ENCODE measurements at regions not wholly inside any gene's neighbourhood (a gene's known extent, or its start where the extent isn't known, plus 50 kb on each side); places are given as distances from the start of the nearest gene placed in this dataset.

- H3K4me3 ChIP-seq, result no peak overlapping the region
- no peak for TF ChIP-seq CTCF (IDR thresholded peaks at IDR 0.05)
- intact Hi-C loops (cut with DNase I), result no loop called here
- DNase-seq, result no peak
- no peaks in the 10 kb centered on the region for H3K27me3 ChIP-seq
- no peak for ATAC-seq
- no peaks in the 10 kb centered on the region for H3K36me3 ChIP-seq
- H3K4me1 ChIP-seq, result no peaks in the 10 kb centered on the region
- H3K9me3 ChIP-seq, result no peaks in the 10 kb centered on the region
- no peak overlapping the region for H3K27ac ChIP-seq
These were observed 538.0 kb downstream of the LTN1 start for GRCh38 chr21:28454564-28455252.

- Histone ChIP-seq H3K27me3 (no peaks in the 10 kb centered on the region), H3K27ac (no peak overlapping the region), H3K9me3 (no peaks in the 10 kb centered on the region), H3K4me1 (no peaks in the 10 kb centered on the region), H3K4me3 (no peak overlapping the region), H3K36me3 (no peaks in the 10 kb centered on the region)
- no peak for DNase-seq
- no peak for ATAC-seq
- intact Hi-C loops (cut with DNase I), result no loop called here
- no peak for TF ChIP-seq CTCF (IDR thresholded peaks at IDR 0.05)
These were observed 545.2 kb downstream of the LTN1 start for GRCh38 chr21:28447462-28447861.

- intact Hi-C loops (cut with DNase I), result no loop called here
- ATAC-seq (no peak), DNase-seq (no peak)
- Histone ChIP-seq H3K27ac (no peak overlapping the region), H3K36me3 (no peaks in the 10 kb centered on the region), H3K27me3 (no peaks in the 10 kb centered on the region), H3K9me3 (no peaks in the 10 kb centered on the region), H3K4me1 (no peaks in the 10 kb centered on the region), H3K4me3 (no peak overlapping the region)
- no peak for TF ChIP-seq CTCF (IDR thresholded peaks at IDR 0.05)
These were observed 547.4 kb downstream of the LTN1 start for GRCh38 chr21:28445141-28445830.

- H3K27me3 ChIP-seq, result no peaks in the 10 kb centered on the region
- H3K4me1 ChIP-seq, result no peaks in the 10 kb centered on the region
- TF ChIP-seq CTCF (IDR thresholded peaks at IDR 0.05), result no peak
- H3K4me3 ChIP-seq, result no peak overlapping the region
- H3K36me3 ChIP-seq, result no peaks in the 10 kb centered on the region
- no peaks in the 10 kb centered on the region for H3K9me3 ChIP-seq
- no peak for ATAC-seq
- DNase-seq, result no peak
- H3K27ac ChIP-seq, result no peak overlapping the region
- intact Hi-C loops (cut with DNase I), result no loop called here
These were observed 548.1 kb downstream of the LTN1 start for GRCh38 chr21:28444557-28444956.

GRCh38 chr21:28444111-28444510 lies 548.6 kb downstream of the LTN1 start:
- Histone ChIP-seq H3K9me3 (no peaks in the 10 kb centered on the region), H3K4me3 (no peak overlapping the region), H3K36me3 (no peaks in the 10 kb centered on the region), H3K27me3 (no peaks in the 10 kb centered on the region), H3K27ac (no peak overlapping the region), H3K4me1 (no peaks in the 10 kb centered on the region)
- DNase-seq (no peak), ATAC-seq (no peak)
- intact Hi-C loops (cut with DNase I), result no loop called here
- no peak for TF ChIP-seq CTCF (IDR thresholded peaks at IDR 0.05)

Measured in left lung (tissue), 4 donors.